Esophagus mucosa (tissue), 1 donor: ENCODE measurements at regions not wholly inside any gene's neighbourhood (a gene's known extent, or its start where the extent isn't known, plus 50 kb on each side); places are given as distances from the start of the nearest gene placed in this dataset.
A peak's percentile ranks its signal among the peaks of the same experiment; 100 is the strongest.

Experiments used
- ATAC-seq: fragments of 200-7000 bp; cut with Tn5 transposase; one replicate; pipeline ENCODE4 v1.9.1; 2020
- donor health status: DM: yes; HTN: yes; CAD: no.

DNA sequence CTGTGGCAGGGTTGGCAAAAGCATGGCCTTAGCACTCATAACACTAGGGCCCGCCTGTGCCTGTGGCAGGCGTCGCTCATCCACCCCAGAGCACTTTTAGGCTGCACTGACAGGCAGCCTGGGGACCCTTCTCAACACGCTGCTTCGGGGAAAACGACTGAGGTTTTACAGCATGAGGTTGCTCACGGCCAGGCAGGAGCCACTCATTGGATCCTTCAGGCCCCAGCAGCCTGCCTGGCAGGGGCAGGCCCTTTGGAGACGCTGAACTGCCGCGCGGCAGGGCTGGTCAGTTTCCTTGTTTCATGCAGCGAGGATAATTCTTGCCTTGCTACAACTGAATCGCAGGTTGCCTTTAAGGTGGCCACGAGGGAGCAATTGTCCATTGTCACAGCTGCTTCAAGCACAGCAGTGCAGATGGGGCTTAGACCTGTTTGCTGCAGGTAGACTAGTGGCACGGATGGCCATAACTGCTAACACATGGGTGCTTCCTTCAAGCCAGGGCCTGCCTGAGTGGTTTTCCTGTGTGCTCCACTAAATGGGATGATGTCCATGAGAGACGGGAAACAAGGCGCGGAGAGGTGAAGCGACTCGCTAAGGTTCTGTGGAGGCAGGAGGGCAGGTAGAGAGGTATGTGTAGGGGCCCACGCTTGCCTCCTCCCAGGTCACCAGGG lies 49.9 kb upstream of the HS6ST1 start:
- ATAC-seq = peak; percentile 14

DNA sequence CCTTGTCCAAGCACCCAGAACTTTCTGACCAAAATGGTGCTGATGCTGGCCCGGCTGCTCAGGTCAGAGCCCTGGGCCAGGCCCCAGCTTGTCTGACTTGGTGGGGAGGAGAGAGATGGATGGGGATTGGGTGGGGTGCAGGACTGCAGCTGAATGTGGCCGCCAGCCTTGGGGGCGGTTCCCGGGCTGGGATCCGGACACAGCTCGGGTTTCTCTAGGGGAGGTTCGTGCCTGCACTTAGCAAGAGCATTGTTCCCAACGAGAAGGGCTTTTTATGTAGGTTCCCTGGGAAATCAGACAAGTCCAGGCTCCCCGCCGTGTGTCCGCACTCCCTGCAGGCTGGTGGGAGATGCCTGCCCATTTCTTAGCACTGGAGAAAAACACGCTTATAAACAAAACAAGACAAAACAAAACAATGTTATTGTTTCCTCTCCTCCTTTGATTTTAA lies 50.5 kb upstream of the HS6ST1 start:
- ATAC-seq = peak; percentile 19

DNA sequence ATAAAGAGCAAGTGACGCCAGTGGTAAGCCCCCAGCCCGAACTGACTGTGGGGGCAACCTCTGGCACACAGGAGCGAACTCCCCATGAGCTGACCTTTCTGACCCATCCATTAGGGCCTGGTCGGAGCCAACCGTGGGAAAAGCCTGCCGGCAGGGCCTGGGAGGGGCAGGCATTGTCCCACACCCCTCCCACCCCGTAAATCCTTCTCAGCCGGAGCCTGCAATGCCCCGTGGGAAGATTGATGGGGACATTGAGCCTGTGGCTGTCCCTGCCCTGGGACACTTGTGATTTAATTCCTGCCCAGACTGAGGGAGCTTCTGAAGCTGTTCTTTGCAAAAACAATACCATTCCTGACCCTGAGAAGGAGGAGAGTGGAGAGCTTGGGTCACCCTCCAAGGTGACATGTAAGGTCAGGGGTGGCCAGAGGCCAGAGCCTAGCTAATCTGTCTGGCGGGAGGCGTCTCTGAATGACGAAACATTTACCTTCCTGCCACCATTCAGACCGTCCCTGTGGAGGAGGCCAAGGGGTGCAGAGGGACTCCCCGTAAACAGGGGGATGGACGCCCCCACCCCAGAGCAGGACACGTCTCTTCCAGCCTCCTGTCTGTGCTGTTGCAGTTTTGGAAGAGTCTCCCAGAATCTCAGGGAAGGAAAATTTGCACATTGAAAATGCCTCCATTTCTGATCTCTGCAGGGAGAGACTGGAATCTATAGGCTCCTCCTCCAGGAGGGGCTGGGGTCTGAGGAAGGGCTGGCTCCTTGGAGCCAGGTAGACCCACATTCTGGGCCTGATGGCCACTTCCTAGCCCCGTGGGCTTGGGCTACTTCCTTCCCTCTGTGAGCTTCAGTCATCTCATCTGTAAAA lies 51.2 kb upstream of the HS6ST1 start:
- ATAC-seq = no peak

DNA sequence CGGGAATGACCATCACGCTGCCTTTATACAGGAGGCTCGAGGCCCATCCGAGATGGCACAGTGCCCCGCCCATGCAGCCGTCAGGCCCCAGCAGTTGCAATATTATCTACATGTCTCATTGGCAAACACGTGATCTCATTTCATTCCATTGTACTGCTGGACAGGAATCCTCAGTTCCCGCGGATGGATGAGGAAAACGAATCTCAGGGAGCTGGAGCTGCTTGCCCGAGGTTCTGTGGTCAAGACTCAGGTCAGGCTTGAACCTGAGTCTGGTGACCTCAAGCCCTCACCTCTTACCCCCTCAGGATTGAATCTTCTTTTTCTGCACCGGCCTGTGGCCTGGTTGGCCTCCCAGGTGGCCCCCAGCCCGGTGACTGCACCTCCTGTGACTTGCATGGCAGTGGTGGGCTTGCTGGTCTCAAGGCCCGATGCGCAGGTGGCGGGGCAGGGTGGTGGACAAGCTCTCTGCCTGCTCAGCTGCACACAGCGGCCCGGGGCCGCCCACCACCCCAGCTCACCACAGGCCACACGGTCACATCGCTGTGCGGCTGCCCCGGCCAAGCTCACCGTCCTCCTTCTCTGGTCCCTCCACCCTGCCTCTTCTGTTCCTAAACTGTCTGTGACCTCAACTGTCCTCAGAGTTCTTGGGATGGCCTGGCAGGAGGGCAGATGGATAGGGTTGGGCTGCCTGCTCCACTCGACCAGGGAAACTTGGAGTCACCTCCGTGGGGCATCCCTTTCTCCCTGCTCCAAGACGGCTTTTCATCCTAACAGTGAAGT lies 52.0 kb upstream of the HS6ST1 start:
- no peak for ATAC-seq

DNA sequence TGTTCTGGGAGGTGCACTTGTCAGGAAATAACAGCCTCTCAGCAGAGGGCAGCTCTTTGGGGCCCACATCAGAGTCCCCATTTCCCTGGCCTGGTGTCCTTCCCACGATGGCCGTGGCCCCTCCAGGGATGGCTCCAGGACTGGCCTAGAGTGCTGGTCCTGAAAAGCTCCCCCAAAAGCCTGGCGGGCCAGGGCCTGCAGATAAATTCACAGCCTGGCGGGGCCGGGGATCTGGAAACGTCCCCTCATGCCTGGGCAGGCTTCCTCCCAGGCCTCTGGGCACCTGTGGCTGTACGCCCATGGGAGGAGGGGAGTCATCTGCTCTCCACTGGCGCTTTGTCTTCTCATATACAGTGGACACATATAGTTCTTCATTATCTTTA lies 52.6 kb upstream of the HS6ST1 start:
- no peak for ATAC-seq

DNA sequence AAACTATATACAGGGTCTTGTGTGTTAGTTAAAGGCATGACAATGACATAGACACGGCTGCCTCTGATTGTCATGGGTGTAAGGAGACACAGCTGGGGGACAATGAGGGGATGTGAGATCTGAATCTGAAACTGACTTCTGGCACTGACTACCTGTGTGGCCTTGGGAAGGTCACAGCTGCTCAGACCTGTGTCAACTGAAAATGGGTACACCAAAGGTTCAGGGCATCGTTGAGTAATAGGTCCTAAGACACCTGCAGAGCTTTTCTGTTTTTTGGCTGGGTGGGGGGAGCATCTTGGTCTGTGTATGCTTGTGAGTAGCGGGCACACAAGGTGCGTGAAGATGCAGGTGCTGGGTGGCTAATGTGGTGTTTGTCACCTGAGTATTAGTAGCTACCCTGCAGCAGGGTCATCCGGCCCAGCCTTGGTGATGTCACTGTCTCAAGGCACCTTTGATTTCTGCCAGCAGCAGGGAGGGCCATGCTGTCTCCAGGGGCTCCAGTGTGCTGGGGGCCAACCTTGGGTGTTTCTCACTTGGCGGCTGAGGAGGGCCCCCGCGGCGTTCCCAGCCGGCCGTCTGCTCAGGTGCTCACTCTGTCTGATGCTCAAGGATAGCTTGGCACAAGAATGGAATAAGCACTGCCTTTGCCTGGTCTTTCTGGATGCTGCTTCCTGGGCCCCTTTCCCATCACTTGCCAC lies 53.1 kb upstream of the HS6ST1 start:
- no peak for ATAC-seq

DNA sequence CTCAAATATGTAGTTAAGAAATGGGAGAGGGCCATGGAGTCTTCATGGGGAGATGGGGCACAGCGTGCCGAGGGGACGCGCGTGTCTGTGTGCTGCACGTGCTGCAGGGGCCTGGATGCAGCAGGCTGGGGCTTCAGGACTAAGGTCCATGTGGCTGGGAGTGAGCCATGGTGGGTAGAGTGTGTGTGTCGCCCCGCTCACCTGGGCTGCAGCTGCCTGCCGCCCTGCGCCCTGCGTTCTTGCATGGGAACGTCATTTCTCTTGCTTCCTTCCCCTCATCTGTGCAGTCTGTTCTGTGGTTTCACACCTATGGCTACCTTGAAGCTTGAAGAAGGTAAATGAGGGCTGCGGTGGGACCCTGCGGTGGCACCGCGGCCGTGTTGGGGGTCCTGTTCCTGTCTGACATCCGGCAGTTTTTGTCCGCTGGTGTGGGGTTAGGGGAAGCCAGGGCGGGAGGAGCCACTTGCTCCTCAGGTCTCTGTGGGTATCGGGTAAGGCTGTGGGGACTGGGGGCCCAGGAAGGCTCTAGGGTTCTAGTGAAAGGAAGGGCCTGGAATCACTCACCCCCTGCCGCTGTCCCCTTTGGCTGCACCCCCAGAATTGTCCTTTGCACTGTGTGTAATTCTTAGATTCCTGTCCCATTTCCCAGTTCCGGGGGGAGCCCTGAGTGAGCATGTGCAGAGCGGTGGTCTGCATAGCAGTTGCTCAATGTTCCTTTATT lies 54.1 kb upstream of the HS6ST1 start:
- ATAC-seq = no peak

DNA sequence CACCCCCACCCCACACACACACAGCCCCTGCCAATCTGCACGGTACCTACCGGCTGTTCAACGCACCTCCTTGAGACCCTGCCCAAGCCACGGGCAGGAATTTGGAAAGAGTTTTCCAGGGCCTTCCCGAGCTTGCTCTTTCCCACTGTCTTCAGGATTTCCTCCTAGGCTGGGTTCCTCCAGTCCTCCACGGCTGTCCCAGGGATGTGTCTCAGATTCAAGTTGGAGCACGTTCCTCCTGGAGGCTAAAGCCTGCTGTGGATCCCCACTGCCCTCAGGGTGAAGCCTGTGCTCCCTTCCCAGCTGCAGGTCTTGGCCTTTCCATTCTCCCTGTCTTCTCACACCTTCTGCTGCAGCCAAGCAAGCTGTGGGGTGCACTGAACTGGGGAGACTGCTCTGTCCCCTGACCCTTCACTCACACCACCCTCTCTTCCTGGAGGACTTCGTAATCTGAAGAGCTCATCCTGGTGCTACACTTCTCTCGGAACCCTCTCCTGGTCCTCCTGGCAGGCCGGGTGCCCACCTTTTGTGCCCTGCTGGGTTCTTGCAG lies 54.9 kb upstream of the HS6ST1 start:
- ATAC-seq = no peak

DNA sequence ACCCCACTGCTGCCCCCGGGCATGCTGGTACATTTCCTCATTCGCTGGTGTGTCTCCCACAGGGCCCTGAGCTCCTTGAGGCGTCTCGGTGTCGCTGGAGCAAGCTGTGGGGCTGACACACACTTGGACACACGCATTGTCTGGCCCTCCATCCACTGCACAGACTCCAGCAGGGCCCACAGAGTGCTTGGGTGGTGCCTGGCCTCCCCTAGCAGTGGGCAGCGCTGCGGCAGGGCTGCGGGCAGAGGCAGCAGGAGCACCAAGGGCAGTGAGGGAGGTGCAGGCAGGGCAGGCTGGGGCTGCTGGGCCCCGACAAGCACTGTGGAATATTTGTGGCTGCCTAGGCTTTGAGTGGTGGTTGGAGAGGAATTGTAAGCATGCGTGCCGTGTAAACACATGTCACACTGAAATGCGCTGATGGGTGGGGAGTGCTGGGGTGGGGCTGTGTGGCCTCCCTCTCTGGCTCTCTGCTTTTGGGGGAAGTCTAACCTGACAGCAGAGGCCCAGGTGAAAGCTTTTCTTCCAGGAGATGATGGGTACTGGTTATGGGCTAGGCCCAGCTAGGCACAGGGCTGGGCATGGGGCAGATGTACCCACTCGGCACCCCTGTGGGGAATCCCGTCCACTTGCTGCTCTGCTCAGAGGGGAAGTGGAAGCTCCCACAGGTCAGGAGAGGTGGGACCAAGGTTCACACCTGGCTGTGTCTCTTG lies 55.5 kb upstream of the HS6ST1 start:
- ATAC-seq = peak; percentile 66

DNA sequence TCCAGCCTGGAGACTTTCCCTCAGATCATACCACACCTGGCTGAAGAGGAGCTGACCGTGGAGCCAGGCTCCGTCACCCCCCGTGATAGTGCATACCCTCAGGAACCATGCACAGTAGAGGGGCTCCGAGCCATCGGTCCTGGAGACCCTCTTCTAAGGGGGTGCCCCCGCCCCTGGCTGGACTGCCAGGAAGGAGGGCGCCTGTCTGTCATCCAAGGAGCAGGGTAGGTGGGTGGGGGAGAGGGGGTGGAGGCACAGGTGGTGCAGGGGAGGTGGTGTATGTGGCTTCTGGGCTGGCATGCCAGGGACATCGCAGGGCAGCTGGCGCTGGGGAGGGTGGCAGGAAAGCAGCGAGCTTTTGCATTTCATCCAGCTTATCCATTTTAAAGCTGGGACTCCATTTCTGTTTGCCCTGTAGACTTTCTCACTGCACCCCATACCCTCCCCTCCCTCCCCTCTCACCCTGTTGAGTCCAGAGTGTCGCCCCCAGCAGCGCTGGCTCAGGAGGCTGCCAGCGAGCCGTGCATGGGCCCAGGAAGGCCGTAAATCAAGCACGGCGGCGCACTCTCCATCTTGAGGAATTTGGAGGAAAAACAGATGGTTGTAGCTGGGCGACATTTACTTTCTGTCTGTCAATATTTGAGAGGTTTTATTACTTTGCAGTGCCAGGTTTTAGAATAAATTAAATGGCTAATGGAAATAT lies 56.2 kb upstream of the HS6ST1 start:
- no peak for ATAC-seq

DNA sequence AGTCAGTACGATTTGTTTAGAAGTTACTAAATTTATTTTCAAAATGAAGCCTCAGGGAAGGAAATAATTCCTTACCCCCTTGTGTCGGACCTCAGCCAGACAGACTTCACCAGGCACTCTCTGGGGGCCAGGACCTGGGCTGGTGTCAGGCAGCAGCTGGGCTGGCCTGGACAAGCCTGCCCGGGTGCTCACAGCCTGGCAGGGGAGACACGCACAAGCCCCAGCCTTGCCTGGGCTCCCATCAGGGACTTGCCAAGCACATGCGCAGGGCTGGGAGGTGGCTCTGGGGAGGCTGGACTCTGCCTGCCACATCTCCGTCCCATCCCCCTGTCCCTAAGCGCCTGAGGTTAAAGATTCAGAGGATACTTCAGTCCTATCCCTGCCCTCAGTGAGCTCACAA lies 56.8 kb upstream of the HS6ST1 start:
- peak; percentile 29 for ATAC-seq

DNA sequence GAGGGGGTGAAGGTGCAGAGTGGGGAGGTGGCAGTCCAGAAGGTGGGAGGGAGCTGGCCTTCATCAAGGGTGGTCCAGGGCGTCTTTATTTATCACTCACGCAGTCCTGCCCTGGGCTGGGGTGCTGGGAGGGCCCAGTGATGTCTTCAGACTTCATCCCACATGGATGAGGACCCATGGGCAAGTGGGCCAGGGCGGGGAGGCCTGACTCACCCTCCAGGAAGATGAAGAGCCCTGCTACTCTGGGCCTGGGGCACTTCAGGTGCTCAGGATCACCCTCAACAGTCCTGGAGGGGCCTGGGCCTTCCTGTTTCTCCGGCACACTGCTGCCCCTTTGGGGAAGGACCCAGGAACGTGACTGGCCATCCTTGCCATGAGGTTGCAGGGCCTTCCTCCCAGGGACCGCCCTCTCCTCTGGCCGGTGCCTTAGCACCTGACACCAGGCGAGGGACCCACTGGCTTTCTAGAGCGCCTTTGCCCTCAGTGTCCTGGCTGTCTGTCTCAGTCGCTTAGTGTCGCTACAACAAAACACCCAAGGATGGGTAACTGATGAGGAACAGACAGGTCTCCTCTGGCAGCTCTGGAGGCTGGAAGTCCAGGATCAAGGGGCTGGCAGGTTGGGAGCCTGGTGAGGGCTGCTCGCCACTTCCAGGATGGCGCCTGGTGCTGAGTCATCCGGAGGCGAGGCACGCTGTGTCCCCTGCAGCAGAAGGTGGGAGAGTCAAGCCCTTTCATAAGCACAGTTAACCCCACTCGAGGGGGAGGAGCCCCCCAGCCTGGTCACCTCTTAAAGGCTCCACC lies 57.8 kb upstream of the HS6ST1 start:
- ATAC-seq = no peak

DNA sequence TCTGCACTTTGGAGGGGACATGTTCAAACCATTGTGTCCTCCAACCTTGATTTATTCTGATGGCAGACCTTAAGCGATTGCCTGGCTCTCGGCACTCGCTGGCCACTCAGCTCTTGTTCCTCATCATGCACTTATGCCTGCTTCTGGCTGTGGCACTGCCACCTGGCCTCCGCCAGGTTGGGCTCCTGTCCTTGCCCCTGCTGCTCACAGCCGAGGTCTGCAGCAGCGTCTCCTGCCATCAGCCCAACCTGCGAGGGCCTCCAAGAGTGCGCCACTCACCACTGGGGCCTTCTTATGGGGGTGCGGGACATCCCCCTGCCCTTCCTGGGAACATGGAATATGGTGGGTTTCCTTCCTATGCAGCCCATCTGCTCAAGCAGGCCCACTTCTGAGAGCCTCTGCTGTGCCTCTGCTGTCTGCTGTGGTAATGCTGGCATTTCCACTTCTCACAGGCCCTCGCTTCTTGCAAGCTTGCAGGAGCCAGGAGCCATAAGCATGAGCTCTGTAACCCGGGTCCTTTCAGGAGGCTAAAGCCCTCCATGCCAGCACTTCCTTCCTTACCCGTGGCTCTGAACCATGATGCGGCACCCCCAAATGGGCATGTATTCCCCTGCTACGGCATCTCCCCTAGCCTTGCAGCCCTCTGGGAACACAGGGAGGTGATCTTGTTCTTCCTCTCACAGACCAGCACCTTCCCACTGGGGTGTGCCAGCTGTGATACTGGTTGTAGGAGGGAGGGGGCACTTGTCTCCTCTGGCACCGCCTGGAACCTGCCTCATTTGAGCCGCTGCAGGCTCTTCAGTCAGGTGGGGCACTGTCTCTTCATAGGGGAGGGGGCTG lies 58.6 kb upstream of the HS6ST1 start:
- no peak for ATAC-seq

DNA sequence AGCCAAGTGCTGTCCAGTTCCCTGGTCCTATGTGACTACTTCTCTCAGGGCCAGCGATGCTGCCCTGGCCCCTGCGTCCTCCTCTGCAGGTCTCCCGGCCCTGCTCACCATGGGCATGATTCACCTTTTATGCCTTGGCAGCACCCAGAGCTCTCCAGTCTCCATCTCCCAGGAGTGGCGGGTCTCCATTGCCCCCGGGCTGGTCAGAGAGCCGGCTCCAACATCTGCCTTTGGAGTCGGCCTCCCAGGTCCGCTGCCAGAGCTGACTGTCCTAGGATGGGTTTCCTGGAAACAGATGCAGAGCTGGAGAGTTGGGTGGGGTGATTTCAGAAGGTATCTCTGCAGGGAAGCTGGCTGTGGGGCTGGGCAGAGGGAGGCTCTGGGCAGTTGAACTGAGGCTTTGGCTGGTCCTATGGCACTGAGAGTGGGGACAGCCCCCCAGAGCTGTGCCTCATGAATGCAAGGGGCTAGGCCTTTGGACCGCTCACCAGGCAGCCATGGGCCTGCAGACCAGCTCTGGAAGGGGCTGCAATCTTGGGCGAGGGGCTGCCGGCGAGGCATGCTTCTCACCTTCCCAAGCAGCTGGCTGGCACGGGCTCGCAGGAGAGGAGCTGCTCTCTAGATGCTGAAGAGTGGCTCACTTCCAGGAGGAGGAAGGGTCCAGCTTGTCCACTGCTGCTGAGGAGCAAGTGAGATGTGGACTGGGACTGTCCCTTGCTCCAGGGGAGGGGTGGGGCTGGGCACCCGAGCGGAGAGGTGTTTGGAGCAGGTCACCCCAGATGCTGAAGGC lies 59.8 kb upstream of the HS6ST1 start:
- ATAC-seq = no peak

DNA sequence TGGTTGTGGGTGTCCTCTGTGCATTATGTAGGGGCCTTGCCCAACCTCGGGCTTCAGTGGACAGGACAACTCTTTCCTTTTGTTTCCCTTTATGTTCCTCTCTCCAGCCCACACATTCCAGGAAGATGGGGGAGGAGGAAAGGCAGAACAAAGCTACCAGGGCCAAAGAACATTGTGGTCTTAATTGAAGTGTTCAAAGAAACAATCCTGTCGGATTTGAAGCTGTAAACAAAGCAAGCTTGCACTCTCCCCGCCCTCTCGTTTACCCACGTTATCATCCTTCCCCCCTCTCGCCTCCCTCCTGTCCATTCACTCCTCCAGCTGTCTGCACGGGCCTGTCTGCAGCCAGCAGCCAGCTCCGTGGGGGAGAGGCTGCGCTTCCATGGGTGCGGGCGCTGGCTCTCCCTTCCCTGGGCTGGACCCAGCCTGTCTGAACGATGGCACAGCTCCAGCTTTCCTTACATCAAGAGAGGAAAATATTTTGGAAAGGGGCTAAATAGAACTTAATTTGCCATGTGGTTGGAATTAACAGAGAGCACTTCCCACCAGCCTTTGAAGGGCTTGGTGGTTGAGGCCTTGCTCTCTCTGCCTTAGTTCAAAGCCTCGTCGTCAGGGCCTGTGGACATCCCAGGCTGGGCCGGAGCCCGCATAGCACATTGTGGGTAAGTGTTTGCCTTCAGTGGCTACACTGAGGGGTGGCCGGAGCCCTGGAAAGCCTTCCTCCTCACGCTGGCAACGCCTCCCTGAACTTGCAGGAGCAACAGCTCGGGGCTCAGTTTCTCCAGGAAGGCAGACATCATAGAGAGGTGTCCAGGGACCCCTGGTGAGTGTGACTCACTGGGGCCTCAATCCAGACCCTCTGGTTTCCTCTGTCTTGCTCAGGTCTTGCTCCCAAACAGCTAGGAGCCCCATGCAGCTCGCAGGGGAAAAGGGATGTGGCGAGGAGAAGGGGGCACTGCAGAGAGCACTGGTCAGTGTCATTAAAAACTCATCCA lies 60.6 kb upstream of the HS6ST1 start:
- peak; percentile 52 for ATAC-seq
